Panc1 (cell line): ENCODE measurements at regions not wholly inside any gene's neighbourhood (a gene's known extent, or its start where the extent isn't known, plus 50 kb on each side); places are given as distances from the start of the nearest gene placed in this dataset.

Source experiments
- ATAC-seq: fragments of 200-7000 bp; cut with Tn5 transposase; 2 replicates; pipeline ENCODE4 v1.9.1; 2020; ENCODE audit warnings: mild to moderate bottlenecking, moderate library complexity
- BruUV-seq: library from RNA; stranded (reverse); fragments of 400-500 nt; replicated peaks from 2 replicates; lab custom pipeline; 2021; lab: Mats Ljungman, UMichigan
- CTCF ChIA-PET: fragments of 300-600 bp; sonication (Branson Sonifier 250); formaldehyde crosslinking; loops from one replicate; lab custom pipeline; 2022; ENCODE audit warnings: antibody characterized with exemption; lab: Charles Lee
- POLR2A ChIA-PET: fragments of 300-600 bp; sonication (Branson Sonifier 250); formaldehyde crosslinking; loops from one replicate; lab custom pipeline; 2022; ENCODE audit warnings: antibody characterized with exemption; lab: Charles Lee
- DNase-seq: peaks from one replicate; pipeline ENCODE4 v3.0.0-alpha.2; 2010; ENCODE audit warnings: low read depth, low spot score
- H3K27ac ChIP-seq: 2 replicates; pipeline ENCODE4 v1.5.1; 2011; ENCODE audit warnings: mild to moderate bottlenecking, low read length, inconsistent platforms
- H3K27me3 ChIP-seq: fragments of 200-500 bp; sonication (Bioruptor generic); 2 replicates; pipeline ENCODE4 v1.6.0; 2014; ENCODE audit warnings: low read length, inconsistent platforms; ENCODE audit not compliant: control insufficient read depth, insufficient read depth
- H3K36me3 ChIP-seq: fragments of 200-500 bp; sonication (Bioruptor generic); 2 replicates; pipeline ENCODE4 v1.5.1; 2014; ENCODE audit warnings: inconsistent platforms, mild to moderate bottlenecking, low read length, moderate library complexity; ENCODE audit not compliant: control insufficient read depth, insufficient read depth
- H3K4me1 ChIP-seq: 2 replicates; pipeline ENCODE4 v1.5.1; 2011; ENCODE audit warnings: inconsistent platforms, mild to moderate bottlenecking, low read length, moderate library complexity; ENCODE audit not compliant: control insufficient read depth, insufficient read depth
- H3K4me3 ChIP-seq, 2 experiments: 2 replicates each; pipeline ENCODE4 v1.5.1; 2011 to 2012; ENCODE audit warnings: low read depth in 2 of 2, low read length in 2 of 2, mild to moderate bottlenecking in 2 of 2, inconsistent platforms in 1 of 2, moderate library complexity in 1 of 2
- H3K9me3 ChIP-seq: fragments of 200-500 bp; sonication (Bioruptor generic); 2 replicates; pipeline ENCODE4 v1.5.1; 2014; ENCODE audit warnings: low read depth, mild to moderate bottlenecking, inconsistent platforms, low read length, moderate library complexity; ENCODE audit not compliant: control insufficient read depth, insufficient read depth
- CTCF ChIP-seq: fragments of 450-650 bp; IDR thresholded peaks from 2 replicates; pipeline ENCODE4 v1.5.1; 2017; ENCODE audit warnings: mild to moderate bottlenecking
- POLR2AphosphoS5 ChIP-seq: IDR thresholded peaks from 2 replicates; pipeline ENCODE4 v1.6.1; 2012; ENCODE audit warnings: mild to moderate bottlenecking, low read depth, low read length, moderate library complexity
- REST ChIP-seq, 2 experiments: IDR thresholded peaks; 2 replicates each; pipeline ENCODE4 v1.6.1; 2011 to 2012; ENCODE audit warnings: low read depth in 2 of 2, control low read depth in 1 of 2, low read length in 1 of 2, mild to moderate bottlenecking in 1 of 2, moderate library complexity in 1 of 2; ENCODE audit not compliant: insufficient read depth in 1 of 2
- SIN3A ChIP-seq: IDR thresholded peaks from 2 replicates; pipeline ENCODE4 v1.6.1; 2012; ENCODE audit warnings: low read depth, mild to moderate bottlenecking, low read length, moderate library complexity, borderline replicate concordance; ENCODE audit not compliant: insufficient read depth
- TCF7L2 ChIP-seq: IDR thresholded peaks from 2 replicates; pipeline ENCODE4 v1.6.1; 2011; ENCODE audit warnings: mild to moderate bottlenecking, low read depth, low read length, inconsistent platforms
- in situ Hi-C: cut with HindIII; loops from 2 replicates; pipeline ENCODE4 v1.10.0; 2016; ENCODE audit warnings: low sequenced_read_pairs, low pct_unique_long_range_greater_than_20kb
- intact Hi-C: fragments of 100-400 bp; cut with micrococcal nuclease; formaldehyde crosslinking; loops from one replicate; pipeline ENCODE4 v1.10.0; 2022; ENCODE audit not compliant: unreplicated experiment

- ATAC-seq (no peak), DNase-seq (no peak)
- Histone ChIP-seq H3K4me3 (no peak overlapping the region), H3K9me3 (no peaks in the 10 kb centered on the region), H3K27ac (no peak overlapping the region), H3K36me3 (no peaks in the 10 kb centered on the region), H3K27me3 (no peaks in the 10 kb centered on the region), H3K4me1 (no peaks in the 10 kb centered on the region)
- TF ChIP-seq REST (IDR thresholded peaks at IDR 0.05; ENCODE audit: insufficient read depth in 1 of 2, low read depth in 2 of 2, low read length in 1 of 2) (no peak), POLR2AphosphoS5 (no peak), TCF7L2 (no peak), CTCF (no peak), SIN3A (no peak)
- in situ Hi-C loops = no loop called here
- CTCF ChIA-PET = no interaction called here
- BruUV-seq = no TSS peak
- POLR2A ChIA-PET = no interaction called here
- intact Hi-C loops = no loop called here
These were observed 947.1 kb downstream of the GRM8 start for GRCh38 chr7:126305671-126306070.

- no peaks in the 10 kb centered on the region for H3K36me3 ChIP-seq
- no peak for ATAC-seq
- no peak overlapping the region for H3K4me3 ChIP-seq
- BruUV-seq = no TSS peak
- ChIA-PET POLR2A (no interaction called here), CTCF (no interaction called here)
- H3K27ac ChIP-seq = no peak overlapping the region
- H3K9me3 ChIP-seq = no peaks in the 10 kb centered on the region
- TF ChIP-seq CTCF = no peak
- no peak for TF ChIP-seq REST (IDR thresholded peaks at IDR 0.05; ENCODE audit: insufficient read depth in 1 of 2, low read depth in 2 of 2, low read length in 1 of 2)
- no peak for TF ChIP-seq POLR2AphosphoS5
- no peak for TF ChIP-seq SIN3A
- no peak for TF ChIP-seq TCF7L2
- intact Hi-C loops (no loop called here), in situ Hi-C loops (no loop called here)
- H3K27me3 ChIP-seq = no peaks in the 10 kb centered on the region
- DNase-seq = no peak
- no peaks in the 10 kb centered on the region for H3K4me1 ChIP-seq
These were observed 948.8 kb downstream of the GRM8 start for GRCh38 chr7:126303926-126304325.
